Peyer's patch (tissue), 4 donors: ENCODE measurements at regions not wholly inside any gene's neighbourhood (a gene's known extent, or its start where the extent isn't known, plus 50 kb on each side); places are given as distances from the start of the nearest gene placed in this dataset.
A peak's percentile ranks its signal among the peaks of the same experiment; 100 is the strongest.

ENCODE experiments used
- DNase-seq, 3 donors: peaks; one replicate each; pipeline ENCODE4 v3.0.0-alpha.2; 2017 to 2019
- H3K27ac ChIP-seq, 4 donors: fragments of 200-600 bp; sonication (generic); one replicate each; pipeline ENCODE4 v1.5.1; 2016 to 2019
- H3K27me3 ChIP-seq, 2 donors: fragments of 200-600 bp; sonication (generic); one replicate each; pipeline ENCODE4 v1.5.1; 2019
- H3K36me3 ChIP-seq, 3 donors: fragments of 200-600 bp; sonication (generic); one replicate each; pipeline ENCODE4 v1.5.1; 2016 to 2019
- H3K4me1 ChIP-seq, 4 donors: fragments of 200-600 bp; sonication (generic); one replicate each; pipeline ENCODE4 v1.5.1; 2016 to 2019
- H3K4me3 ChIP-seq, 4 donors: fragments of 200-600 bp; sonication (generic); 1 replicate in 3 of 4; 2 replicates in 1 of 4; pipeline ENCODE4 v1.5.1; 2016 to 2019; ENCODE audit warnings: mild to moderate bottlenecking in 1 of 4
- H3K9me3 ChIP-seq, 4 donors: fragments of 200-600 bp; sonication (generic); one replicate each; pipeline ENCODE4 v1.5.1; 2016 to 2019; ENCODE audit warnings: mild to moderate bottlenecking in 1 of 4
- POLR2A ChIP-seq, 2 donors: fragments of 450-650 bp; IDR thresholded peaks; one replicate each; pipeline ENCODE4 v1.5.1; 2017; ENCODE audit warnings: antibody characterized with exemption in 2 of 2, mild to moderate bottlenecking in 2 of 2, moderate library complexity in 2 of 2
- TF ChIP-seq, protein P1 (sequence below), 6 experiments: fragments of 450-650 bp in 4 of 6; fragments of 200-600 bp in 2 of 6; sonication (generic) in 1 of 6; IDR thresholded peaks; one replicate each; pipeline ENCODE4 v1.5.1; 2017 to 2019; ENCODE audit warnings: antibody characterized with exemption in 6 of 6, mild to moderate bottlenecking in 3 of 6, moderate library complexity in 1 of 6

DNA sequence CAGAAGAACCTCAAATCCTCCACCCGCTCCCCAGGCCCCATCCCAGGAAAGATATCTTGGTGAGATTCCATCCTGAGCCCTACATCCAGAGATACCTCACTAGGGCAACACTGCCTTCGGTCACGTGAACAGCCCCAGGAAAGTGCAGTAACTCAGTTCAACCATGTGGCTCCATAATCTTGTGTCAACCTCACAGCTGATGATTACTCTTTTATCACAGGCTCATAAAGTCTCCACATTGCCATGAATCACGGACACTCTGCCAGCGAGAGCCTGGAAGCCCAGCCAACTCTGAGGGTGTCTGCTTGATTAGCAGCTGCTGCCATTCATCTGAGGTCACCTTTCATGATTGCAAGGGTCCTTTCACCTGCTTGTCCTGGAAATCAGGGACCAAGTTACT, 175.8 kb upstream of the LRFN2 start:
- no peaks in the 10 kb centered on the region for H3K27me3 ChIP-seq
- H3K9me3 ChIP-seq, result no peaks in the 10 kb centered on the region
- no peaks in the 10 kb centered on the region for H3K4me1 ChIP-seq
- peak in 2 of 3 donors; percentile 62 to 72 for DNase-seq
- H3K36me3 ChIP-seq, result no peaks in the 10 kb centered on the region
- no peak overlapping the region for H3K4me3 ChIP-seq
- no peak overlapping the region for H3K27ac ChIP-seq
- TF ChIP-seq, protein P1, sequence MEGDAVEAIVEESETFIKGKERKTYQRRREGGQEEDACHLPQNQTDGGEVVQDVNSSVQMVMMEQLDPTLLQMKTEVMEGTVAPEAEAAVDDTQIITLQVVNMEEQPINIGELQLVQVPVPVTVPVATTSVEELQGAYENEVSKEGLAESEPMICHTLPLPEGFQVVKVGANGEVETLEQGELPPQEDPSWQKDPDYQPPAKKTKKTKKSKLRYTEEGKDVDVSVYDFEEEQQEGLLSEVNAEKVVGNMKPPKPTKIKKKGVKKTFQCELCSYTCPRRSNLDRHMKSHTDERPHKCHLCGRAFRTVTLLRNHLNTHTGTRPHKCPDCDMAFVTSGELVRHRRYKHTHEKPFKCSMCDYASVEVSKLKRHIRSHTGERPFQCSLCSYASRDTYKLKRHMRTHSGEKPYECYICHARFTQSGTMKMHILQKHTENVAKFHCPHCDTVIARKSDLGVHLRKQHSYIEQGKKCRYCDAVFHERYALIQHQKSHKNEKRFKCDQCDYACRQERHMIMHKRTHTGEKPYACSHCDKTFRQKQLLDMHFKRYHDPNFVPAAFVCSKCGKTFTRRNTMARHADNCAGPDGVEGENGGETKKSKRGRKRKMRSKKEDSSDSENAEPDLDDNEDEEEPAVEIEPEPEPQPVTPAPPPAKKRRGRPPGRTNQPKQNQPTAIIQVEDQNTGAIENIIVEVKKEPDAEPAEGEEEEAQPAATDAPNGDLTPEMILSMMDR (IDR thresholded peaks at IDR 0.05), result peak in 3 of 6 experiments; percentile 40 to 47 (median 45)
- TF ChIP-seq POLR2A (IDR thresholded peaks at IDR 0.05), result no peak

DNA sequence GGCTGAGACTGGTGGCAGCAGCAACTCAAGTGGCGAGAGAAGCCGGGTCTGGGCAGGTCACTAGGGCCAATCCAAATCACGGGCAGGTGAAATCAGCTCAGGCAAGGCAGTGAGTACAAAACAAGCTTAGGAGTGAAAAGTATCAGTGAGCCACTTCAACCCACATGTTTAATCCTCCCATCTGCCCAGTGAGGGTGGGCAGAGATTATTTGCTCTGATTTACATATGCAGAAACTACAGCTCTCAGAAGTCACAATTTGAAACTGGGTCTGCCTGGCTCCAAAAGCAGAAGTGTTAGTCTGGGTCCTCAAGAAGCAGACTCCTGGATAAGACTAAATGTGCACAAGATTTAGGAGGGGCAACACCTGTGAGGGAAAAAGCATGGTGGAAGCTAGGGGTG, 173.7 kb upstream of the LRFN2 start:
- no peaks in the 10 kb centered on the region for H3K4me1 ChIP-seq
- TF ChIP-seq POLR2A (IDR thresholded peaks at IDR 0.05), result no peak
- TF ChIP-seq, protein P1 (IDR thresholded peaks at IDR 0.05), result no peak

DNA sequence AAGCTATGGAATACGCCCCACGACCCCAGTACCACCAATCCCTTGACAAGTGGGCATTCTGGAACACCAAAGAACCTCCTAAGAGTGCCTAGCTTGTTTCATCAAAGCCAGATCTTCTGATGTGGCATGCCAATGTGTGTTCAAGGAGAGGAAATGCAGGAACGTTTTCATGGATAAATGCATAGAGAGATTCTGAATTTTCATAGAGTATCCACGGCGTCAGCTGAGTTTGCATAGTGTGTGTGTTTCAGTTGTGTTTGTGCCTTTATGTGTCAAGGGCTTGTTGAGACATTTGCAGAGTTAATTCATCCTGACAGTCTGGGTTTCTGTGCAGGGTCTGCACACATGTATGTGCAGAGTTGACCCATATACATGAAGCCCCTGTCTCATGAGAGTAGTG, 172.7 kb upstream of the LRFN2 start:
- H3K27ac ChIP-seq, result no peak overlapping the region

More for the DNA sequence above, 173.7 kb upstream of the LRFN2 start:
- Histone ChIP-seq H3K4me3 (no peak overlapping the region), H3K36me3 (no peaks in the 10 kb centered on the region), H3K27ac (no peak overlapping the region), H3K9me3 (no peaks in the 10 kb centered on the region), H3K27me3 (no peaks in the 10 kb centered on the region)
- DNase-seq, result no peak

GRCh38 chr6:40759264-40759663, 172.1 kb upstream of the LRFN2 start:
- no peaks in the 10 kb centered on the region for H3K36me3 ChIP-seq
- H3K9me3 ChIP-seq, result no peaks in the 10 kb centered on the region
- no peak overlapping the region for H3K4me3 ChIP-seq
- no peaks in the 10 kb centered on the region for H3K27me3 ChIP-seq
- H3K27ac ChIP-seq, result peak overlapping the region in 1 of 4 donors; percentile 42
- no peak for DNase-seq
- H3K4me1 ChIP-seq, result no peaks in the 10 kb centered on the region
- TF ChIP-seq POLR2A (IDR thresholded peaks at IDR 0.05), result no peak
- TF ChIP-seq, protein P1 (IDR thresholded peaks at IDR 0.05), result no peak

More for the DNA sequence above, 172.7 kb upstream of the LRFN2 start:
- Histone ChIP-seq H3K36me3 (no peaks in the 10 kb centered on the region), H3K9me3 (no peaks in the 10 kb centered on the region), H3K4me1 (no peaks in the 10 kb centered on the region), H3K4me3 (no peak overlapping the region), H3K27me3 (no peaks in the 10 kb centered on the region)
- TF ChIP-seq, protein P1 (IDR thresholded peaks at IDR 0.05), result no peak
- DNase-seq, result no peak

DNA sequence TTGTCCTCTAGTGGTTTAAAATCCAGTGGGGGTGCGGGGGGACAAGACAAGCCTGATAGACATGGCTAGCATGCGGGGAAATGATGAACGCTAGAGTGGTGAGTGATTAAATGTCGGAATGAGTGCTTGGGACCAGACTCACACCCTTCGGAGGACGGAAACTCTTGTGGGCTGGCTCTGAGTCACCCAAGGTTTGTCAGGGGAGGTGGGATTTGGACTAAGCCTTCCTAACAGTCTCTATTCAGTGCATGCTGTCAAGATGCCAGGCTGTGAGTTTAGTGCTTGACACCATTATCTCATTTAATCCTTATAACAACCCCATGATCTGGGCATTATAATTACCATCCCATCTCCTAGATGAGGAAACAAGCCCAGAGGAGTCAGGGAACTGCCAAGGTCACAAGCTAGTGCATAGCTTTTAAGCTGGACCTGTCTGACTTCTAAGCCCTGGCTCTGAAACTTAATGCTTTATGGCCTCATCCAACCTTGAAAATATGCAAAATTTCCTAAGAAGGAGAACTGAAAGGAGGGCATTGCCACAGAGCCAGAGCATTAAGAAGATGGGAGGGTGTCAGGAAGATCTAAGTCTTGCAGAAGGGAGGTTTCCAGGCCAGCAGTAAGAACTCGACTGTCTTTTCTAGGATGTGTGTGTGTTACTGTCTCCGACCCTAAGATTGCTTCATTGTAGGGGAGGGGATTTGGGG, 168.7 kb upstream of the LRFN2 start:
- Histone ChIP-seq H3K27me3 (no peaks in the 10 kb centered on the region), H3K36me3 (no peaks in the 10 kb centered on the region), H3K4me1 (no peaks in the 10 kb centered on the region), H3K27ac (no peak overlapping the region), H3K4me3 (no peak overlapping the region), H3K9me3 (no peaks in the 10 kb centered on the region)
- TF ChIP-seq, protein P1 (IDR thresholded peaks at IDR 0.05), result no peak
- TF ChIP-seq POLR2A (IDR thresholded peaks at IDR 0.05), result no peak
- DNase-seq, result no peak
